Keratinocyte (primary cell): ENCODE measurements at regions not wholly inside any gene's neighbourhood (a gene's known extent, or its start where the extent isn't known, plus 50 kb on each side); places are given as distances from the start of the nearest gene placed in this dataset.

Experiments
- CTCF ChIP-seq, 3 experiments: IDR thresholded peaks in 1 of 3; conservative IDR thresholded peaks in 1 of 3; optimal IDR thresholded peaks in 1 of 3; 2 replicates in 2 of 3; 3 replicates in 1 of 3; pipeline versions ENCODE3 to v1.5.1; 2011; ENCODE audit warnings: low read length in 3 of 3, mild to moderate bottlenecking in 3 of 3, moderate library complexity in 2 of 3, control low read depth in 1 of 3, inconsistent platforms in 1 of 3; ENCODE audit not compliant: insufficient read depth in 2 of 3; ENCODE audit errors: extremely low read depth in 1 of 3
- EZH2 ChIP-seq: IDR thresholded peaks from one replicate; pipeline ENCODE4 v1.6.1; 2012; ENCODE audit warnings: inconsistent platforms, mild to moderate bottlenecking, low read length, moderate library complexity

- TF ChIP-seq CTCF (optimal IDR thresholded peaks at IDR 0.05 in 1 of 3, IDR thresholded peaks at IDR 0.05 in 1 of 3, conservative IDR thresholded peaks at IDR 0.05 in 1 of 3; ENCODE audit: extremely low read depth in 1 of 3, insufficient read depth in 2 of 3, low read length in 3 of 3): no peak
- TF ChIP-seq EZH2: no peak
These were observed 311.3 kb downstream of the LRRIQ3 start for GRCh38 chr1:73886716-73887115.
